GM23338 (cell line): ENCODE measurements at regions not wholly inside any gene's neighbourhood (a gene's known extent, or its start where the extent isn't known, plus 50 kb on each side); places are given as distances from the start of the nearest gene placed in this dataset.

Experiments used
- ATAC-seq: fragments of 200-7000 bp; cut with Tn5 transposase; 3 replicates; pipeline ENCODE4 v1.9.1; 2020
- DNase-seq: peaks from one replicate; pipeline ENCODE4 v3.0.0-alpha.2; 2015; ENCODE audit warnings: low spot score
- H2AFZ ChIP-seq: fragments of 200-600 bp; sonication (generic); 2 replicates; pipeline ENCODE4 v1.8.0; 2016; ENCODE audit warnings: antibody characterized with exemption, mild to moderate bottlenecking, moderate library complexity
- H3F3A ChIP-seq: fragments of 200-600 bp; sonication (generic); replicated peaks from 2 replicates; pipeline ENCODE4 v1.8.0; 2017; ENCODE audit warnings: antibody characterized with exemption, mixed run types, low read depth
- H3K27ac ChIP-seq: fragments of 200-600 bp; sonication (generic); 2 replicates; pipeline ENCODE4 v1.6.1; 2016; ENCODE audit warnings: low read depth
- H3K27me3 ChIP-seq: fragments of 200-600 bp; sonication (generic); 2 replicates; pipeline ENCODE4 v1.8.0; 2016; ENCODE audit warnings: mild to moderate bottlenecking, mixed run types, moderate library complexity; ENCODE audit not compliant: insufficient read depth
- H3K36me3 ChIP-seq: fragments of 200-600 bp; sonication (generic); 2 replicates; pipeline ENCODE4 v1.8.0; 2016; ENCODE audit warnings: mild to moderate bottlenecking; ENCODE audit not compliant: insufficient read depth
- H3K4me1 ChIP-seq: fragments of 200-600 bp; sonication (generic); 2 replicates; pipeline ENCODE4 v1.8.0; 2016; ENCODE audit warnings: mild to moderate bottlenecking, moderate library complexity; ENCODE audit not compliant: insufficient read depth
- H3K4me2 ChIP-seq: fragments of 200-600 bp; sonication (generic); 2 replicates; pipeline ENCODE4 v1.7.1; 2017; ENCODE audit warnings: mixed run types
- H3K4me3 ChIP-seq: fragments of 200-600 bp; sonication (generic); 2 replicates; pipeline ENCODE4 v1.6.1; 2016; ENCODE audit warnings: mixed run types
- H3K79me2 ChIP-seq: fragments of 200-600 bp; sonication (generic); replicated peaks from 2 replicates; pipeline ENCODE4 v1.8.0; 2017; ENCODE audit warnings: mild to moderate bottlenecking; ENCODE audit not compliant: insufficient read depth
- H3K9me2 ChIP-seq: fragments of 200-600 bp; sonication (generic); 2 replicates; pipeline ENCODE4 v1.8.0; 2017; ENCODE audit not compliant: insufficient read depth
- H4K20me1 ChIP-seq: fragments of 200-600 bp; sonication (generic); replicated peaks from 2 replicates; pipeline ENCODE4 v1.8.0; 2017; ENCODE audit warnings: mild to moderate bottlenecking; ENCODE audit not compliant: insufficient read depth
- H3K27ac Mint-ChIP-seq: 2 replicates; pipeline ENCODE4 v1.8.0; 2020; ENCODE audit warnings: inconsistent platforms, mild to moderate bottlenecking, moderate library complexity, mixed read lengths
- H3K27me3 Mint-ChIP-seq: 3 replicates; pipeline ENCODE4 v1.8.0; 2022; ENCODE audit warnings: low read depth, mild to moderate bottlenecking, moderate library complexity, mixed read lengths, inconsistent platforms; ENCODE audit not compliant: insufficient read depth, poor library complexity
- H3K36me3 Mint-ChIP-seq: 3 replicates; pipeline ENCODE4 v1.8.0; 2021; ENCODE audit warnings: low read depth, mild to moderate bottlenecking, inconsistent platforms, moderate library complexity, mixed read lengths
- H3K4me1 Mint-ChIP-seq: 3 replicates; pipeline ENCODE4 v1.8.0; 2020; ENCODE audit warnings: mild to moderate bottlenecking, inconsistent platforms, mixed read lengths
- H3K4me3 Mint-ChIP-seq: 3 replicates; pipeline ENCODE4 v1.8.0; 2021; ENCODE audit warnings: moderate library complexity, mild to moderate bottlenecking, inconsistent platforms, mixed read lengths
- H3K9me3 Mint-ChIP-seq: 3 replicates; pipeline ENCODE4 v1.8.0; 2020; ENCODE audit warnings: moderate library complexity, mild to moderate bottlenecking, inconsistent platforms, mixed read lengths
- EZH2 ChIP-seq: fragments of 200-600 bp; sonication (generic); IDR thresholded peaks from one replicate; pipeline ENCODE4 v1.8.0; 2017; ENCODE audit warnings: antibody characterized with exemption, mild to moderate bottlenecking, low read depth; ENCODE audit not compliant: unreplicated experiment
- EZH2phosphoT487 ChIP-seq: fragments of 200-600 bp; sonication (generic); IDR thresholded peaks from one replicate; pipeline ENCODE4 v1.8.1; 2018; ENCODE audit warnings: antibody characterized with exemption; ENCODE audit not compliant: unreplicated experiment
- NANOG ChIP-seq: IDR thresholded peaks from 2 replicates; pipeline ENCODE4 v1.6.1; 2016; ENCODE audit warnings: antibody characterized with exemption, borderline replicate concordance
- POLR2AphosphoS5 ChIP-seq: IDR thresholded peaks from 2 replicates; pipeline ENCODE4 v1.6.1; 2016; ENCODE audit warnings: antibody characterized with exemption, low read depth
- ZNF114 ChIP-seq: fragments of 250-450 bp; sonication (Bioruptor Pico); IDR thresholded peaks from 2 replicates; pipeline ENCODE4 v1.5.0; 2020; ENCODE audit warnings: mild to moderate bottlenecking, moderate library complexity
- ZNF331 ChIP-seq: fragments of 250-450 bp; sonication (Bioruptor Pico); IDR thresholded peaks from 2 replicates; pipeline ENCODE4 v1.5.0; 2020; ENCODE audit warnings: low read depth, mild to moderate bottlenecking, moderate library complexity
- TF ChIP-seq, protein P1 (sequence below), 2 experiments: fragments of 200-600 bp in 1 of 2; sonication (generic) in 1 of 2; conservative IDR thresholded peaks; 2 replicates each; pipeline versions ENCODE4 v1.5.1 to v1.6.1; 2016 to 2017; ENCODE audit warnings: antibody characterized with exemption in 2 of 2, low read depth in 2 of 2, mild to moderate bottlenecking in 2 of 2, moderate library complexity in 1 of 2
- TF ChIP-seq, protein P2 (sequence below): IDR thresholded peaks from 2 replicates; pipeline ENCODE4 v1.6.1; 2016; ENCODE audit warnings: antibody characterized with exemption
- TF ChIP-seq, protein P3 (sequence below): fragments of 250-450 bp; sonication (Bioruptor Pico); IDR thresholded peaks from 2 replicates; pipeline ENCODE4 v1.5.0; 2020; ENCODE audit warnings: mild to moderate bottlenecking, moderate library complexity
- TF ChIP-seq, protein P4 (sequence below): IDR thresholded peaks from one replicate; pipeline ENCODE4 v1.6.1; 2018; ENCODE audit warnings: antibody characterized with exemption; ENCODE audit not compliant: unreplicated experiment

DNA sequence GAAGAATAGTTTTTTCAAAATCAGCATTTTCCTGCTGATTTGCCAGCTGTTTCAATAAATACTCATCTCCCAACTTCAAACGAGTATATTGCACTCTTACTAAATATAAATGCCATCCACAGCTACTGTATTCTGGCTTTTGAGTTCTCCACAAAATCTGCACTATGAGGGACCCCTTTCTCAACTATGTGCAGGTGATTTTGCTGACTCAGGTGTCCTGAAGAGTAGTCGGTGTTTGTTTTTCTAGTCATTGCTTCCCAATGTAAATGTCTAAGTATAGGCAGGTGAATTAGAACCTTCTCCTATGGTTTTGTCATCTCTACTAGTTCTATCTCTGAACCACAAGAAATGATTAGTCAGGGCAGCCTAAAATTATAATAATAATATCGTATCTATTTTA lies 616.8 kb upstream of the MEF2C start (continued):
- TF ChIP-seq, protein P1, sequence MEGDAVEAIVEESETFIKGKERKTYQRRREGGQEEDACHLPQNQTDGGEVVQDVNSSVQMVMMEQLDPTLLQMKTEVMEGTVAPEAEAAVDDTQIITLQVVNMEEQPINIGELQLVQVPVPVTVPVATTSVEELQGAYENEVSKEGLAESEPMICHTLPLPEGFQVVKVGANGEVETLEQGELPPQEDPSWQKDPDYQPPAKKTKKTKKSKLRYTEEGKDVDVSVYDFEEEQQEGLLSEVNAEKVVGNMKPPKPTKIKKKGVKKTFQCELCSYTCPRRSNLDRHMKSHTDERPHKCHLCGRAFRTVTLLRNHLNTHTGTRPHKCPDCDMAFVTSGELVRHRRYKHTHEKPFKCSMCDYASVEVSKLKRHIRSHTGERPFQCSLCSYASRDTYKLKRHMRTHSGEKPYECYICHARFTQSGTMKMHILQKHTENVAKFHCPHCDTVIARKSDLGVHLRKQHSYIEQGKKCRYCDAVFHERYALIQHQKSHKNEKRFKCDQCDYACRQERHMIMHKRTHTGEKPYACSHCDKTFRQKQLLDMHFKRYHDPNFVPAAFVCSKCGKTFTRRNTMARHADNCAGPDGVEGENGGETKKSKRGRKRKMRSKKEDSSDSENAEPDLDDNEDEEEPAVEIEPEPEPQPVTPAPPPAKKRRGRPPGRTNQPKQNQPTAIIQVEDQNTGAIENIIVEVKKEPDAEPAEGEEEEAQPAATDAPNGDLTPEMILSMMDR (conservative IDR thresholded peaks at IDR 0.05; ENCODE audit: low read depth in 2 of 2) = no peak
- TF ChIP-seq ZNF331 (CRISPR knock-in tag) (no peak), ZNF114 (CRISPR knock-in tag) (no peak), EZH2 (no peak), NANOG (no peak)
- TF ChIP-seq, protein P2, sequence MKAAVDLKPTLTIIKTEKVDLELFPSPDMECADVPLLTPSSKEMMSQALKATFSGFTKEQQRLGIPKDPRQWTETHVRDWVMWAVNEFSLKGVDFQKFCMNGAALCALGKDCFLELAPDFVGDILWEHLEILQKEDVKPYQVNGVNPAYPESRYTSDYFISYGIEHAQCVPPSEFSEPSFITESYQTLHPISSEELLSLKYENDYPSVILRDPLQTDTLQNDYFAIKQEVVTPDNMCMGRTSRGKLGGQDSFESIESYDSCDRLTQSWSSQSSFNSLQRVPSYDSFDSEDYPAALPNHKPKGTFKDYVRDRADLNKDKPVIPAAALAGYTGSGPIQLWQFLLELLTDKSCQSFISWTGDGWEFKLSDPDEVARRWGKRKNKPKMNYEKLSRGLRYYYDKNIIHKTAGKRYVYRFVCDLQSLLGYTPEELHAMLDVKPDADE = no peak

DNA sequence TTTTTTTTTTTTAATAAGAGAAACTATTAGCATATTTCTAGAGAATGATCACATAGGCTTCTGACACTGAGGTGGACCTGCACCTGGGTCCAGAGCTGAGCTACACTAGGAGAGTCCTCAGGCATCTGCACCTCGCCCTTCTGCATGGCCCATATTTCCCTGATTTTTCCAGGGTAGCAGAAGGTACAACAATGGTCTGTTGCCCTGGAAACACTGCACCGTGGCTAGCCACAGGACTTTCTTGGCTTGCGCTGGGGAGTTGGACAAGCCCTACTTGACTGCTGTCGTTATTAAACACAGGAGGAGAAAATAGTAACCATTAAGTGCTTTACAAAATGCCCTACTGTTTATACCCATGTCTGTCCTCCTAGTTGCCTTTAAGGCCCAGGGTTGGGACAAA lies 615.7 kb upstream of the MEF2C start:
- ATAC-seq = no peak
- Histone ChIP-seq H3K79me2 (no peaks in the 10 kb centered on the region), H4K20me1 (no peaks in the 10 kb centered on the region), H3K4me1 (no peaks in the 10 kb centered on the region), H3K36me3 (no peaks in the 10 kb centered on the region), H3F3A (no peaks in the 10 kb centered on the region), H3K4me3 (no peak overlapping the region), H3K27ac (no peak overlapping the region), H3K27me3 (no peaks in the 10 kb centered on the region), H3K4me2 (no peak overlapping the region), H3K9me2 (no peaks in the 10 kb centered on the region), H2AFZ (no peak overlapping the region; the same call in 1 of the 2 replicates)
- no peaks in the 10 kb centered on the region for H3K9me3 Mint-ChIP-seq
- H3K27ac Mint-ChIP-seq = peak overlapping the region; percentile 34; the same call in 1 of the 2 replicates
- no peak for DNase-seq
- no peaks in the 10 kb centered on the region for H3K36me3 Mint-ChIP-seq
- H3K4me1 Mint-ChIP-seq = no peaks in the 10 kb centered on the region
- no peak overlapping the region for H3K4me3 Mint-ChIP-seq
- no peaks in the 10 kb centered on the region for H3K27me3 Mint-ChIP-seq
- TF ChIP-seq, protein P3, sequence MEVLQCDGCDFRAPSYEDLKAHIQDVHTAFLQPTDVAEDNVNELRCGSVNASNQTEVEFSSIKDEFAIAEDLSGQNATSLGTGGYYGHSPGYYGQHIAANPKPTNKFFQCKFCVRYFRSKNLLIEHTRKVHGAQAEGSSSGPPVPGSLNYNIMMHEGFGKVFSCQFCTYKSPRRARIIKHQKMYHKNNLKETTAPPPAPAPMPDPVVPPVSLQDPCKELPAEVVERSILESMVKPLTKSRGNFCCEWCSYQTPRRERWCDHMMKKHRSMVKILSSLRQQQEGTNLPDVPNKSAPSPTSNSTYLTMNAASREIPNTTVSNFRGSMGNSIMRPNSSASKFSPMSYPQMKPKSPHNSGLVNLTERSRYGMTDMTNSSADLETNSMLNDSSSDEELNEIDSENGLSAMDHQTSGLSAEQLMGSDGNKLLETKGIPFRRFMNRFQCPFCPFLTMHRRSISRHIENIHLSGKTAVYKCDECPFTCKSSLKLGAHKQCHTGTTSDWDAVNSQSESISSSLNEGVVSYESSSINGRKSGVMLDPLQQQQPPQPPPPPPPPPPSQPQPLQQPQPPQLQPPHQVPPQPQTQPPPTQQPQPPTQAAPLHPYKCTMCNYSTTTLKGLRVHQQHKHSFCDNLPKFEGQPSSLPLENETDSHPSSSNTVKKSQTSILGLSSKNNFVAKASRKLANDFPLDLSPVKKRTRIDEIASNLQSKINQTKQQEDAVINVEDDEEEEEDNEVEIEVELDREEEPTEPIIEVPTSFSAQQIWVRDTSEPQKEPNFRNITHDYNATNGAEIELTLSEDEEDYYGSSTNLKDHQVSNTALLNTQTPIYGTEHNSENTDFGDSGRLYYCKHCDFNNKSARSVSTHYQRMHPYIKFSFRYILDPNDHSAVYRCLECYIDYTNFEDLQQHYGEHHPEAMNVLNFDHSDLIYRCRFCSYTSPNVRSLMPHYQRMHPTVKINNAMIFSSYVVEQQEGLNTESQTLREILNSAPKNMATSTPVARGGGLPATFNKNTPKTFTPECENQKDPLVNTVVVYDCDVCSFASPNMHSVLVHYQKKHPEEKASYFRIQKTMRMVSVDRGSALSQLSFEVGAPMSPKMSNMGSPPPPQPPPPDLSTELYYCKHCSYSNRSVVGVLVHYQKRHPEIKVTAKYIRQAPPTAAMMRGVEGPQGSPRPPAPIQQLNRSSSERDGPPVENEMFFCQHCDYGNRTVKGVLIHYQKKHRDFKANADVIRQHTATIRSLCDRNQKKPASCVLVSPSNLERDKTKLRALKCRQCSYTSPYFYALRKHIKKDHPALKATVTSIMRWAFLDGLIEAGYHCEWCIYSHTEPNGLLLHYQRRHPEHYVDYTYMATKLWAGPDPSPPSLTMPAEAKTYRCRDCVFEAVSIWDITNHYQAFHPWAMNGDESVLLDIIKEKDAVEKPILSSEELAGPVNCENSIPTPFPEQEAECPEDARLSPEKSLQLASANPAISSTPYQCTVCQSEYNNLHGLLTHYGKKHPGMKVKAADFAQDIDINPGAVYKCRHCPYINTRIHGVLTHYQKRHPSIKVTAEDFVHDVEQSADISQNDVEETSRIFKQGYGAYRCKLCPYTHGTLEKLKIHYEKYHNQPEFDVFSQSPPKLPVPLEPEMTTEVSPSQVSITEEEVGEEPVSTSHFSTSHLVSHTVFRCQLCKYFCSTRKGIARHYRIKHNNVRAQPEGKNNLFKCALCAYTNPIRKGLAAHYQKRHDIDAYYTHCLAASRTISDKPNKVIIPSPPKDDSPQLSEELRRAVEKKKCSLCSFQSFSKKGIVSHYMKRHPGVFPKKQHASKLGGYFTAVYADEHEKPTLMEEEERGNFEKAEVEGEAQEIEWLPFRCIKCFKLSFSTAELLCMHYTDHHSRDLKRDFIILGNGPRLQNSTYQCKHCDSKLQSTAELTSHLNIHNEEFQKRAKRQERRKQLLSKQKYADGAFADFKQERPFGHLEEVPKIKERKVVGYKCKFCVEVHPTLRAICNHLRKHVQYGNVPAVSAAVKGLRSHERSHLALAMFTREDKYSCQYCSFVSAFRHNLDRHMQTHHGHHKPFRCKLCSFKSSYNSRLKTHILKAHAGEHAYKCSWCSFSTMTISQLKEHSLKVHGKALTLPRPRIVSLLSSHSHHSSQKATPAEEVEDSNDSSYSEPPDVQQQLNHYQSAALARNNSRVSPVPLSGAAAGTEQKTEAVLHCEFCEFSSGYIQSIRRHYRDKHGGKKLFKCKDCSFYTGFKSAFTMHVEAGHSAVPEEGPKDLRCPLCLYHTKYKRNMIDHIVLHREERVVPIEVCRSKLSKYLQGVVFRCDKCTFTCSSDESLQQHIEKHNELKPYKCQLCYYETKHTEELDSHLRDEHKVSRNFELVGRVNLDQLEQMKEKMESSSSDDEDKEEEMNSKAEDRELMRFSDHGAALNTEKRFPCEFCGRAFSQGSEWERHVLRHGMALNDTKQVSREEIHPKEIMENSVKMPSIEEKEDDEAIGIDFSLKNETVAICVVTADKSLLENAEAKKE (CRISPR knock-in tag) = no peak
- TF ChIP-seq POLR2AphosphoS5 (no peak), ZNF331 (CRISPR knock-in tag) (no peak), NANOG (no peak), EZH2 (no peak), EZH2phosphoT487 (no peak)
- TF ChIP-seq, protein P4, sequence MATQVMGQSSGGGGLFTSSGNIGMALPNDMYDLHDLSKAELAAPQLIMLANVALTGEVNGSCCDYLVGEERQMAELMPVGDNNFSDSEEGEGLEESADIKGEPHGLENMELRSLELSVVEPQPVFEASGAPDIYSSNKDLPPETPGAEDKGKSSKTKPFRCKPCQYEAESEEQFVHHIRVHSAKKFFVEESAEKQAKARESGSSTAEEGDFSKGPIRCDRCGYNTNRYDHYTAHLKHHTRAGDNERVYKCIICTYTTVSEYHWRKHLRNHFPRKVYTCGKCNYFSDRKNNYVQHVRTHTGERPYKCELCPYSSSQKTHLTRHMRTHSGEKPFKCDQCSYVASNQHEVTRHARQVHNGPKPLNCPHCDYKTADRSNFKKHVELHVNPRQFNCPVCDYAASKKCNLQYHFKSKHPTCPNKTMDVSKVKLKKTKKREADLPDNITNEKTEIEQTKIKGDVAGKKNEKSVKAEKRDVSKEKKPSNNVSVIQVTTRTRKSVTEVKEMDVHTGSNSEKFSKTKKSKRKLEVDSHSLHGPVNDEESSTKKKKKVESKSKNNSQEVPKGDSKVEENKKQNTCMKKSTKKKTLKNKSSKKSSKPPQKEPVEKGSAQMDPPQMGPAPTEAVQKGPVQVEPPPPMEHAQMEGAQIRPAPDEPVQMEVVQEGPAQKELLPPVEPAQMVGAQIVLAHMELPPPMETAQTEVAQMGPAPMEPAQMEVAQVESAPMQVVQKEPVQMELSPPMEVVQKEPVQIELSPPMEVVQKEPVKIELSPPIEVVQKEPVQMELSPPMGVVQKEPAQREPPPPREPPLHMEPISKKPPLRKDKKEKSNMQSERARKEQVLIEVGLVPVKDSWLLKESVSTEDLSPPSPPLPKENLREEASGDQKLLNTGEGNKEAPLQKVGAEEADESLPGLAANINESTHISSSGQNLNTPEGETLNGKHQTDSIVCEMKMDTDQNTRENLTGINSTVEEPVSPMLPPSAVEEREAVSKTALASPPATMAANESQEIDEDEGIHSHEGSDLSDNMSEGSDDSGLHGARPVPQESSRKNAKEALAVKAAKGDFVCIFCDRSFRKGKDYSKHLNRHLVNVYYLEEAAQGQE = no peak
- TF ChIP-seq, protein P2 = no peak
